GM12875 (cell line): ENCODE measurements at regions not wholly inside any gene's neighbourhood (a gene's known extent, or its start where the extent isn't known, plus 50 kb on each side); places are given as distances from the start of the nearest gene placed in this dataset.
"Not testable (repeated sequence)": the region's sequence is repeated elsewhere in the genome, so short reads cannot be mapped to it uniquely, and the experiment has no call there.

ENCODE experiments used
- H3K4me3 ChIP-seq: one replicate; pipeline ENCODE4 v1.5.1; 2011; ENCODE audit warnings: low read depth, low read length, control low read depth
- TF ChIP-seq, protein P1 (sequence below): IDR thresholded peaks from 2 replicates; pipeline ENCODE4 v1.5.1; 2011; ENCODE audit warnings: low read depth, mild to moderate bottlenecking, control low read depth, inconsistent platforms, low read length, moderate library complexity, borderline replicate concordance; ENCODE audit not compliant: insufficient read depth

DNA sequence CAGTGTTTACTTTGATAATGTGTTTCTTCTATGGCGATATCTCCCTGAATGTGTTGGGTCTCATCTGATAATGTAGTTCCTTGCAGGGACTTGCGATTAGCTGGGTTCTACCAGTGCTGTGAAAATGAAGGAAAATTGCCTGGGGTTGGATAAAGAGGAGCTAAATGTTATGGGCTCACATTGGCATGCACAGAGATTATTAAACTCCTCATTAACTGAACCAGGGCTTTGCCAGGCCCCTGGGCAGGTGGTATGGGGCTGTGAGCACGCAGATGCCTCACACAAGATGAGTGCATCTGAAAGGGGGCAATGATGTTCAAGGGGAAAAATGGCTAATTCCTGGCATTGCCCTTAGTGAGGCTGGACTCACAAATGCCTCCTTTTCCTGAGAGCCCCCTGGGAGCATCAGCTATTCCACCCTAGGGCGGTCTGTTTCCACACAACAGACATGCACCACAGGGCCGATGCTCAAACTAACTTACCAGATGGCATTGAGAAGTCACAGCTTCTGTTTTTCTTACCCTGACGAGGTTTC, 321.1 kb downstream of the SEC16B start:
- no peak overlapping the region for H3K4me3 ChIP-seq
- TF ChIP-seq, protein P1, sequence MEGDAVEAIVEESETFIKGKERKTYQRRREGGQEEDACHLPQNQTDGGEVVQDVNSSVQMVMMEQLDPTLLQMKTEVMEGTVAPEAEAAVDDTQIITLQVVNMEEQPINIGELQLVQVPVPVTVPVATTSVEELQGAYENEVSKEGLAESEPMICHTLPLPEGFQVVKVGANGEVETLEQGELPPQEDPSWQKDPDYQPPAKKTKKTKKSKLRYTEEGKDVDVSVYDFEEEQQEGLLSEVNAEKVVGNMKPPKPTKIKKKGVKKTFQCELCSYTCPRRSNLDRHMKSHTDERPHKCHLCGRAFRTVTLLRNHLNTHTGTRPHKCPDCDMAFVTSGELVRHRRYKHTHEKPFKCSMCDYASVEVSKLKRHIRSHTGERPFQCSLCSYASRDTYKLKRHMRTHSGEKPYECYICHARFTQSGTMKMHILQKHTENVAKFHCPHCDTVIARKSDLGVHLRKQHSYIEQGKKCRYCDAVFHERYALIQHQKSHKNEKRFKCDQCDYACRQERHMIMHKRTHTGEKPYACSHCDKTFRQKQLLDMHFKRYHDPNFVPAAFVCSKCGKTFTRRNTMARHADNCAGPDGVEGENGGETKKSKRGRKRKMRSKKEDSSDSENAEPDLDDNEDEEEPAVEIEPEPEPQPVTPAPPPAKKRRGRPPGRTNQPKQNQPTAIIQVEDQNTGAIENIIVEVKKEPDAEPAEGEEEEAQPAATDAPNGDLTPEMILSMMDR, result no peak

GRCh38 chr1:177648138-177648537, 321.7 kb downstream of the SEC16B start:
- no peak overlapping the region for H3K4me3 ChIP-seq
- TF ChIP-seq, protein P1, result no peak

GRCh38 chr1:177646757-177647730, 322.8 kb downstream of the SEC16B start:
- no peak overlapping the region for H3K4me3 ChIP-seq
- TF ChIP-seq, protein P1, result no peak

DNA sequence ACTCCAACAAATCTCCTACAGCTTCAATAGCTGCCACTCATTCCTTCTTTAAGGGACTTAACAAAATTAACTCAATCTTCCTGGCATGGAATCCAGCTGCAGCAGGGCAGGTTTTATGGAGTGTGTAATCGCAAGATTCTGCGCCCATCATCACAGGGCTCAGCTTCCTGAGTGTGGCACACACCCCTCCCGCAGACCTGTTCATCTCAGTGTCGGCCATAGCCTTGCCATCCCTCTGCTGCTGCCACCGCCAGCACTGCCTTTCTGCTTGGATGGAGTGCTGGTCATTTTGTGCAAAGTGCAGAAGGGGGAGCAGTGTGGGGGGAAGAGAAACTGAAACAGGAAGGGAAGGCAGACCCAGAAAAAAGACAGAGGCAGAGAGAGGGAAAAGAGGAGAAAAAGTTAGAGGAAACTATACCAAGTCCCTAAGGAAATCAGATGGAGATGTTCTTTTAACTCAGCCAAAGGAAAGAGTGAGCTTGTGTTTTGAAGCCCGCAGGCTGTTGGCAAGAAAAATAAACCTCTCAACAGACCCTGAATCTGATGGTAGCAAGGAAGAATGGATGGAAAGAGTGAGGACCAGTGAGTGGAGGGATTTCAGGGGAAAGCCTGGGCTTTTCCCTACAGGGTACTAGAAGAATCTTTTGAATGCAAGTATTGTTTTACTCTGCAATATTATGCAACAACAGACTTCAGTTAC, 324.2 kb downstream of the SEC16B start:
- TF ChIP-seq, protein P1, result no peak
- H3K4me3 ChIP-seq, result no peak overlapping the region

DNA sequence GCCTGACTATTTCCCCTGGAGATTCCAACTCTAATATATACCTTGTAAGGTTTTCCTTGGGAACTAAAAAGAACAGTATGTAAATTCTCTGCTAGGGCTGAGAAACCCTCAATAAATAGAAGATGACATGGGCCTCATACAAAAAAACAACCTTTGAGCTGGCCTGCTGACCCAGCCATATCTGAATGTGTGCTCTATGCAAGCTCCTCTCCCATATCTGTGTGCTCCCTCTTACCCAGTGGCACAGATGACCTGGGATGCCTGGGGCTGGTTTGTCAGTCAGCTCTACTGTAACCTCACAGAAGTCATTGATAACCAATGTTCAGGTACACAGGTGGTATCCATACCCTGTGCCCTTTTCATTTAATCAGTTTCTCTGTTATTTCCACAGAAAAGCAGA, 329.2 kb downstream of the SEC16B start:
- H3K4me3 ChIP-seq, result no peak overlapping the region
- TF ChIP-seq, protein P1, result no peak

DNA sequence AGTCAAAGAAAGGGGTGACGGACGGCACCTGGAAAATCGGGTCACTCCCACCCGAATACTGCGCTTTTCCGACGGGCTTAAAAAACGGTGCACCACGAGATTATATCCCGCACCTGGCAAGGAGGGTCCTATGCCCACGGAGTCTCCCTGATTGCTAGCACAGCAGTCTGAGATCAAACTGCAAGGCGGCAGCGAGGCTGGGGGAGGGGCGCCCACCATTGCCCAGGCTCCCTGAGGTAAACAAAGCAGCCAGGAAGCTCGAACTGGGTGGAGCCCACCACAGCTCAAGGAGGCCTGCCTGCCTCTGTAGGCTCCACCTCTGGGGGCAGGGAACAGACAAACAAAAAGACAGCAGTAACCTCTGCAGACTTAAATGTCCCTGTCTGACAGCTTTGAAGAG, 335.7 kb downstream of the SEC16B start:
- H3K4me3 ChIP-seq, result not testable (repeated sequence)

DNA sequence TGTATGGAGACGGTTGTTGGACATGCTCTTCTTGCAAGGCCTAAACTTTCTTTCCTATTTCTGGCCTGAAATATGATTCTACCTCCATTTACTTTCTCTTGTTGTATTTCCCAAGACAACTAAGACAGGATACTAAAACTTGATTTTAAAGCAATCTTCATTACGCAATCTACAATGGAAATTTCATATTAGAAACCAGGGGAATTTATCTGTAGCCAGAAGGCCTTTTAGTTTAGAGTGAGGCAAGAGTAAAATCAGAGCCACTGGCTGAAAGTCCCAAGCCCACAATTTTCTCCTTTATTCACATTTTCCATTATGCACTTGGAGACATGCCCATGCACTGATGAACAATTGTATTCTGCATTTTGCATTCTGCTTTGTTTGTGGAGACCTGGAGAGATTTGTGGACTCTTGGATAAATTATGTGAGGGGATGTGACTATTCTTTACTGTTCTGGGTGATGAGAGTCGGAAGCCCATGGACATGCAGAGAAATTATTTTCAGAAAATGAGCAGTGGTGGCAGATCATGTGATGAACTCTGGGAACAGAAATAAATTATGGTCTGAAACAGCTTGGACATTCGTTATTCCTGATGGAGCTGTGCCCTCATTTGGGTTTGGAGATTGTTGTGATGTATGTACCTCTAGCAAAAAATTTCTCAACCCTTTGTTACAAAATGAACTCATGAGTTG, 336.8 kb downstream of the SEC16B start:
- TF ChIP-seq, protein P1, result no peak
- H3K4me3 ChIP-seq, result no peak overlapping the region
